HL-60 (cell line): ENCODE measurements at regions not wholly inside any gene's neighbourhood (a gene's known extent, or its start where the extent isn't known, plus 50 kb on each side); places are given as distances from the start of the nearest gene placed in this dataset.

Source experiments
- GABPA ChIP-seq: IDR thresholded peaks from 2 replicates; pipeline ENCODE4 v1.6.1; 2012; ENCODE audit warnings: low read depth
- POLR2AphosphoS5 ChIP-seq: IDR thresholded peaks from 2 replicates; pipeline ENCODE4 v1.6.1; 2012; ENCODE audit warnings: low read depth
- SPI1 ChIP-seq: IDR thresholded peaks from 2 replicates; pipeline ENCODE4 v1.6.1; 2012; ENCODE audit warnings: low read depth, mild to moderate bottlenecking, borderline replicate concordance
- TF ChIP-seq, protein P1 (sequence below): IDR thresholded peaks from one replicate; pipeline ENCODE4 v1.5.1; 2011; ENCODE audit warnings: low read length, control low read depth, inconsistent platforms; ENCODE audit not compliant: insufficient read depth
- TF ChIP-seq, protein P2 (sequence below): IDR thresholded peaks from 2 replicates; pipeline ENCODE4 v1.6.1; 2012; ENCODE audit warnings: low read depth; ENCODE audit not compliant: insufficient replicate concordance

DNA sequence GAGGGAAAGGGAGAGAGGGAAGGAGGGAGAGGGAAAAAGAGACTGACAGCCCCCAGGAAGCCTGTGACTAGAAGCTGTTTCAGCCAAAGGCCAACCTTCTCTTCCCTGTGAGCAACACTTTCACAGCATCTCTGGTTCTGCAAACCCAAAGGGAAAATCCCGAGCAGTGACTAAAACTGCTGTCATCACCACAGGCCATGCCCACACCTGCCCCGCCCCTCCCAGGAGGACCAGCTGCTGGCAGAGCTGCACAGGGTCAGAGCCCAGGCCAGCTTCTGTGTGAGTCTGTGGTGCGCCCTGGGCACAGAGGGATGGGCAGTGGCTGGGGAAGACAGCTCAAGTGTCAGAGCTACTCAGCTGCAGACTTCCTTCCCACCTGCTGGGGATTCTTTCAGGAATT is 64.9 kb upstream of the OTOS start:
- TF ChIP-seq, protein P1, sequence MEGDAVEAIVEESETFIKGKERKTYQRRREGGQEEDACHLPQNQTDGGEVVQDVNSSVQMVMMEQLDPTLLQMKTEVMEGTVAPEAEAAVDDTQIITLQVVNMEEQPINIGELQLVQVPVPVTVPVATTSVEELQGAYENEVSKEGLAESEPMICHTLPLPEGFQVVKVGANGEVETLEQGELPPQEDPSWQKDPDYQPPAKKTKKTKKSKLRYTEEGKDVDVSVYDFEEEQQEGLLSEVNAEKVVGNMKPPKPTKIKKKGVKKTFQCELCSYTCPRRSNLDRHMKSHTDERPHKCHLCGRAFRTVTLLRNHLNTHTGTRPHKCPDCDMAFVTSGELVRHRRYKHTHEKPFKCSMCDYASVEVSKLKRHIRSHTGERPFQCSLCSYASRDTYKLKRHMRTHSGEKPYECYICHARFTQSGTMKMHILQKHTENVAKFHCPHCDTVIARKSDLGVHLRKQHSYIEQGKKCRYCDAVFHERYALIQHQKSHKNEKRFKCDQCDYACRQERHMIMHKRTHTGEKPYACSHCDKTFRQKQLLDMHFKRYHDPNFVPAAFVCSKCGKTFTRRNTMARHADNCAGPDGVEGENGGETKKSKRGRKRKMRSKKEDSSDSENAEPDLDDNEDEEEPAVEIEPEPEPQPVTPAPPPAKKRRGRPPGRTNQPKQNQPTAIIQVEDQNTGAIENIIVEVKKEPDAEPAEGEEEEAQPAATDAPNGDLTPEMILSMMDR = no peak
- no peak for TF ChIP-seq POLR2AphosphoS5
- no peak for TF ChIP-seq GABPA
- no peak for TF ChIP-seq SPI1
- TF ChIP-seq, protein P2, sequence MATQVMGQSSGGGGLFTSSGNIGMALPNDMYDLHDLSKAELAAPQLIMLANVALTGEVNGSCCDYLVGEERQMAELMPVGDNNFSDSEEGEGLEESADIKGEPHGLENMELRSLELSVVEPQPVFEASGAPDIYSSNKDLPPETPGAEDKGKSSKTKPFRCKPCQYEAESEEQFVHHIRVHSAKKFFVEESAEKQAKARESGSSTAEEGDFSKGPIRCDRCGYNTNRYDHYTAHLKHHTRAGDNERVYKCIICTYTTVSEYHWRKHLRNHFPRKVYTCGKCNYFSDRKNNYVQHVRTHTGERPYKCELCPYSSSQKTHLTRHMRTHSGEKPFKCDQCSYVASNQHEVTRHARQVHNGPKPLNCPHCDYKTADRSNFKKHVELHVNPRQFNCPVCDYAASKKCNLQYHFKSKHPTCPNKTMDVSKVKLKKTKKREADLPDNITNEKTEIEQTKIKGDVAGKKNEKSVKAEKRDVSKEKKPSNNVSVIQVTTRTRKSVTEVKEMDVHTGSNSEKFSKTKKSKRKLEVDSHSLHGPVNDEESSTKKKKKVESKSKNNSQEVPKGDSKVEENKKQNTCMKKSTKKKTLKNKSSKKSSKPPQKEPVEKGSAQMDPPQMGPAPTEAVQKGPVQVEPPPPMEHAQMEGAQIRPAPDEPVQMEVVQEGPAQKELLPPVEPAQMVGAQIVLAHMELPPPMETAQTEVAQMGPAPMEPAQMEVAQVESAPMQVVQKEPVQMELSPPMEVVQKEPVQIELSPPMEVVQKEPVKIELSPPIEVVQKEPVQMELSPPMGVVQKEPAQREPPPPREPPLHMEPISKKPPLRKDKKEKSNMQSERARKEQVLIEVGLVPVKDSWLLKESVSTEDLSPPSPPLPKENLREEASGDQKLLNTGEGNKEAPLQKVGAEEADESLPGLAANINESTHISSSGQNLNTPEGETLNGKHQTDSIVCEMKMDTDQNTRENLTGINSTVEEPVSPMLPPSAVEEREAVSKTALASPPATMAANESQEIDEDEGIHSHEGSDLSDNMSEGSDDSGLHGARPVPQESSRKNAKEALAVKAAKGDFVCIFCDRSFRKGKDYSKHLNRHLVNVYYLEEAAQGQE = no peak
